Activated CD4-positive, alpha-beta T cell treated with anti-CD3 and anti-CD28 coated beads for 36 hours (primary cell): ENCODE measurements at regions not wholly inside any gene's neighbourhood (a gene's known extent, or its start where the extent isn't known, plus 50 kb on each side); places are given as distances from the start of the nearest gene placed in this dataset.

Source experiments
- ATAC-seq: fragments of 200-7000 bp; cut with Tn5 transposase; one replicate; pipeline ENCODE4 v1.10.0; 2021; ENCODE audit warnings: mild to moderate bottlenecking, moderate library complexity
- CTCF ChIA-PET: fragments of 350-600 bp; sonication (Branson Sonifier 250); formaldehyde crosslinking; loops from one replicate; lab custom pipeline; 2021; ENCODE audit warnings: antibody characterized with exemption; lab: Charles Lee
- POLR2A ChIA-PET: fragments of 350-600 bp; sonication (Branson Sonifier 250); formaldehyde crosslinking; loops from one replicate; lab custom pipeline; 2021; ENCODE audit warnings: antibody characterized with exemption, inconsistent platforms; lab: Charles Lee
- DNase-seq: peaks from one replicate; pipeline ENCODE4 v3.0.0-alpha.2; 2020
- H3K27ac Mint-ChIP-seq: one replicate; pipeline ENCODE4 v1.8.0; 2021; ENCODE audit warnings: mixed read lengths
- H3K27me3 Mint-ChIP-seq: one replicate; pipeline ENCODE4 v1.8.0; 2021; ENCODE audit warnings: mixed read lengths
- H3K36me3 Mint-ChIP-seq: one replicate; pipeline ENCODE4 v1.8.0; 2021; ENCODE audit warnings: low read depth, mixed read lengths
- H3K4me1 Mint-ChIP-seq: one replicate; pipeline ENCODE4 v1.8.0; 2021; ENCODE audit warnings: mixed read lengths
- H3K4me3 Mint-ChIP-seq: one replicate; pipeline ENCODE4 v1.8.0; 2021; ENCODE audit warnings: mild to moderate bottlenecking, moderate library complexity, mixed read lengths
- H3K9me3 Mint-ChIP-seq: one replicate; pipeline ENCODE4 v1.8.0; 2021; ENCODE audit warnings: low read depth, mixed read lengths
- intact Hi-C, 2 experiments: fragments of 100-400 bp; cut with DNase I in 1 of 2; cut with micrococcal nuclease in 1 of 2; formaldehyde crosslinking; loops; one replicate each; pipeline versions ENCODE4 v1.14.2 to v1.15.1; 2022 to 2024; cut with DNase I, micrococcal nuclease

- peaks cover 2% of the 10 kb centered on the region for H3K36me3 Mint-ChIP-seq
- H3K27me3 Mint-ChIP-seq, result no peaks in the 10 kb centered on the region
- H3K4me3 Mint-ChIP-seq, result peak overlapping the region; percentile 48
- CTCF ChIA-PET, result interaction anchor here (0.7 kb wide), 1 partner anchor 1318 kb away, joined by 3 read pairs; no protein-coding TSS in a partner anchor
- intact Hi-C loops, result loop anchor here (5.0 to 10.0 kb wide), 5 partner anchors 464 to 1114 kb away; partner anchors contain the start of gene MBOAT2 (in 1 of the 2)
- DNase-seq, result peak; percentile 48
- H3K4me1 Mint-ChIP-seq, result peaks cover 81% of the 10 kb centered on the region
- H3K9me3 Mint-ChIP-seq, result no peaks in the 10 kb centered on the region
- peak overlapping the region; percentile 99 for H3K27ac Mint-ChIP-seq
- POLR2A ChIA-PET, result interaction anchor here (3.0 to 4.1 kb wide), 2 partner anchors 20 to 141 kb away, joined by 16 to 103 read pairs; partner anchors contain the start of gene ID2
- no peak for ATAC-seq
Measured at GRCh38 chr2:8541223-8541622, 140.6 kb upstream of the ID2 start.

GRCh38 chr2:8541636-8542035 lies 140.2 kb upstream of the ID2 start:
- H3K4me3 Mint-ChIP-seq, result peak overlapping the region; percentile 48
- peak overlapping the region; percentile 99 for H3K27ac Mint-ChIP-seq
- H3K36me3 Mint-ChIP-seq, result peaks cover 2% of the 10 kb centered on the region
- no peak for ATAC-seq
- H3K4me1 Mint-ChIP-seq, result peaks cover 81% of the 10 kb centered on the region
- intact Hi-C loops, result loop anchor here (2.0 to 10.0 kb wide), 6 partner anchors 463 to 1114 kb away; partner anchors contain the start of gene MBOAT2 (in 1 of the 2)
- POLR2A ChIA-PET, result interaction anchor here (3.0 to 4.1 kb wide), 3 partner anchors 21 to 140 kb away, joined by 16 to 103 read pairs (median 41); partner anchors contain the start of gene ID2
- H3K27me3 Mint-ChIP-seq, result no peaks in the 10 kb centered on the region
- H3K9me3 Mint-ChIP-seq, result no peaks in the 10 kb centered on the region
- CTCF ChIA-PET, result interaction anchor here (0.7 to 2.8 kb wide), 3 partner anchors 22 to 1318 kb away, joined by 3 to 16 read pairs (median 4); no protein-coding TSS in a partner anchor
- no peak for DNase-seq

GRCh38 chr2:8542381-8543059 lies 139.3 kb upstream of the ID2 start:
- ATAC-seq (no peak), DNase-seq (no peak)
- Mint-ChIP-seq H3K27ac (peak overlapping the region; percentile 99), H3K36me3 (peaks cover 2% of the 10 kb centered on the region), H3K4me1 (peaks cover 85% of the 10 kb centered on the region), H3K27me3 (no peaks in the 10 kb centered on the region), H3K4me3 (peak overlapping the region; percentile 48), H3K9me3 (no peaks in the 10 kb centered on the region)
- intact Hi-C loops, result loop anchor here (1.0 to 10.0 kb wide), 22 partner anchors 27 to 1115 kb away; partner anchors contain the start of gene MBOAT2 (in 1 of the 2)
- ChIA-PET CTCF (interaction anchor here (0.6 to 3.4 kb wide), 10 partner anchors 23 to 301 kb away, joined by 3 to 16 read pairs (median 4); no protein-coding TSS in a partner anchor), POLR2A (interaction anchor here (0.6 to 4.1 kb wide), 11 partner anchors 22 to 145 kb away, joined by 3 to 103 read pairs (median 13); partner anchors contain the start of gene ID2)

- Mint-ChIP-seq H3K27ac (peak overlapping the region; percentile 99), H3K4me3 (peak overlapping the region; percentile 48), H3K4me1 (peaks cover 88% of the 10 kb centered on the region), H3K36me3 (peaks cover 2% of the 10 kb centered on the region), H3K27me3 (no peaks in the 10 kb centered on the region), H3K9me3 (no peaks in the 10 kb centered on the region)
- POLR2A ChIA-PET, result interaction anchor here (0.6 to 4.1 kb wide), 19 partner anchors 22 to 1092 kb away, joined by 3 to 103 read pairs (median 8); partner anchors contain the start of gene ID2
- intact Hi-C loops, result loop anchor here (1.0 to 10.0 kb wide), 22 partner anchors 28 to 1116 kb away; partner anchors contain the start of gene MBOAT2 (in 1 of the 2)
- DNase-seq (no peak), ATAC-seq (peak; percentile 52)
- CTCF ChIA-PET, result interaction anchor here (0.6 to 3.4 kb wide), 11 partner anchors 23 to 976 kb away, joined by 3 to 16 read pairs (median 4); no protein-coding TSS in a partner anchor
Measured at GRCh38 chr2:8543060-8543382, 138.8 kb upstream of the ID2 start.

- POLR2A ChIA-PET, result interaction anchor here (0.6 to 4.1 kb wide), 24 partner anchors 10 to 1319 kb away, joined by 3 to 103 read pairs (median 6); partner anchors contain the start of gene ID2
- CTCF ChIA-PET, result interaction anchor here (0.6 to 3.4 kb wide), 16 partner anchors 24 to 976 kb away, joined by 3 to 16 read pairs (median 4); partner anchors contain the start of gene ID2
- peak; percentile 91 for DNase-seq
- Mint-ChIP-seq H3K27me3 (no peaks in the 10 kb centered on the region), H3K36me3 (peaks cover 2% of the 10 kb centered on the region), H3K4me3 (peak overlapping the region; percentile 48), H3K27ac (peak overlapping the region; percentile 99), H3K9me3 (no peaks in the 10 kb centered on the region), H3K4me1 (peaks cover 87% of the 10 kb centered on the region)
- peak; percentile 72 for ATAC-seq
- intact Hi-C loops, result loop anchor here (1.0 to 10.0 kb wide), 27 partner anchors 28 to 1117 kb away; partner anchors contain the start of gene MBOAT2 (in 1 of the 2)
Measured at GRCh38 chr2:8543383-8544170, 138.3 kb upstream of the ID2 start.

- H3K9me3 Mint-ChIP-seq, result no peaks in the 10 kb centered on the region
- peak overlapping the region; percentile 99 for H3K27ac Mint-ChIP-seq
- ChIA-PET POLR2A (interaction anchor here (0.7 to 4.1 kb wide), 18 partner anchors 9 to 390 kb away, joined by 3 to 103 read pairs (median 6); partner anchors contain the start of gene ID2), CTCF (interaction anchor here (0.6 to 3.4 kb wide), 14 partner anchors 25 to 977 kb away, joined by 3 to 16 read pairs (median 4); partner anchors contain the start of gene ID2)
- H3K27me3 Mint-ChIP-seq, result no peaks in the 10 kb centered on the region
- H3K4me1 Mint-ChIP-seq, result peaks cover 85% of the 10 kb centered on the region
- ATAC-seq, result no peak
- DNase-seq, result peak; percentile 31
- intact Hi-C loops, result loop anchor here (1.0 to 10.0 kb wide), 10 partner anchors 31 to 1117 kb away; partner anchors contain the start of gene MBOAT2 (in 1 of the 2)
- peaks cover 2% of the 10 kb centered on the region for H3K36me3 Mint-ChIP-seq
- H3K4me3 Mint-ChIP-seq, result peak overlapping the region; percentile 48
Measured at GRCh38 chr2:8544171-8544785, 137.6 kb upstream of the ID2 start.

- peak; percentile 66 for ATAC-seq
- H3K36me3 Mint-ChIP-seq, result peaks cover 2% of the 10 kb centered on the region
- peak; percentile 96 for DNase-seq
- peaks cover 77% of the 10 kb centered on the region for H3K4me1 Mint-ChIP-seq
- peak overlapping the region; percentile 99 for H3K27ac Mint-ChIP-seq
- POLR2A ChIA-PET, result interaction anchor here (0.6 to 4.1 kb wide), 11 partner anchors 29 to 737 kb away, joined by 3 to 103 read pairs (median 4); partner anchors contain the start of gene ID2
- intact Hi-C loops, result loop anchor here (1.0 to 10.0 kb wide), 11 partner anchors 30 to 1118 kb away; partner anchors contain the start of gene MBOAT2 (in 1 of the 2)
- H3K27me3 Mint-ChIP-seq, result no peaks in the 10 kb centered on the region
- CTCF ChIA-PET, result interaction anchor here (0.7 to 3.4 kb wide), 10 partner anchors 30 to 720 kb away, joined by 3 to 14 read pairs (median 3); no protein-coding TSS in a partner anchor
- no peak overlapping the region for H3K4me3 Mint-ChIP-seq
- H3K9me3 Mint-ChIP-seq, result no peaks in the 10 kb centered on the region
Measured at GRCh38 chr2:8544786-8545694, 136.8 kb upstream of the ID2 start.

GRCh38 chr2:8545695-8546611 lies 135.9 kb upstream of the ID2 start:
- ATAC-seq (no peak), DNase-seq (no peak)
- Mint-ChIP-seq H3K27ac (peak overlapping the region; percentile 99), H3K4me1 (peaks cover 68% of the 10 kb centered on the region), H3K36me3 (peaks cover 2% of the 10 kb centered on the region), H3K9me3 (no peaks in the 10 kb centered on the region), H3K27me3 (no peaks in the 10 kb centered on the region), H3K4me3 (no peak overlapping the region)
- intact Hi-C loops, result loop anchor here (2.0 to 10.0 kb wide), 9 partner anchors 29 to 1119 kb away; partner anchors contain the start of gene MBOAT2 (in 1 of the 2)
- ChIA-PET CTCF (interaction anchor here (0.6 to 0.7 kb wide), 6 partner anchors 63 to 428 kb away, joined by 3 to 7 read pairs (median 3); no protein-coding TSS in a partner anchor), POLR2A (interaction anchor here (0.5 to 4.1 kb wide), 8 partner anchors 30 to 720 kb away, joined by 3 to 41 read pairs (median 6); partner anchors contain the start of gene ID2)
